MCF 10A (cell line): ENCODE measurements at regions not wholly inside any gene's neighbourhood (a gene's known extent, or its start where the extent isn't known, plus 50 kb on each side); places are given as distances from the start of the nearest gene placed in this dataset.

Source experiments
- BruUV-seq: library from RNA; stranded (reverse); fragments of 400-500 nt; replicated peaks from 2 replicates; lab custom pipeline; 2021; lab: Mats Ljungman, UMichigan
- CTCF ChIA-PET: fragments of 300-600 bp; sonication (Branson Sonifier 250); formaldehyde crosslinking; extraction: SDS; loops from one replicate; lab custom pipeline; 2021; ENCODE audit warnings: antibody characterized with exemption, inconsistent platforms; lab: Yijun Ruan, JAX
- POLR2A ChIA-PET: fragments of 300-600, 350-650 bp; sonication (Branson Sonifier 250); formaldehyde crosslinking; extraction: SDS; loops from one replicate; lab custom pipeline; 2020; ENCODE audit warnings: antibody characterized with exemption, inconsistent platforms; lab: Yijun Ruan, JAX
- DNase-seq: peaks from one replicate; pipeline ENCODE4 v3.0.0-alpha.2; 2018; ENCODE audit not compliant: unreplicated experiment
- H3K27ac Mint-ChIP-seq: one replicate; pipeline ENCODE4 v1.8.0; 2022; ENCODE audit warnings: mild to moderate bottlenecking, low read depth, mixed read lengths; ENCODE audit not compliant: unreplicated experiment
- H3K27me3 Mint-ChIP-seq: one replicate; pipeline ENCODE4 v1.8.0; 2022; ENCODE audit warnings: mixed read lengths; ENCODE audit not compliant: insufficient read depth, unreplicated experiment
- H3K36me3 Mint-ChIP-seq: one replicate; pipeline ENCODE4 v1.8.0; 2022; ENCODE audit warnings: mild to moderate bottlenecking, moderate library complexity, mixed read lengths; ENCODE audit not compliant: insufficient read depth, unreplicated experiment
- H3K4me1 Mint-ChIP-seq: one replicate; pipeline ENCODE4 v1.8.0; 2022; ENCODE audit warnings: mixed read lengths; ENCODE audit not compliant: insufficient read depth, unreplicated experiment
- H3K4me3 Mint-ChIP-seq: one replicate; pipeline ENCODE4 v1.8.0; 2022; ENCODE audit warnings: mild to moderate bottlenecking, moderate library complexity, mixed read lengths; ENCODE audit not compliant: unreplicated experiment
- H3K9me3 Mint-ChIP-seq: one replicate; pipeline ENCODE4 v1.8.0; 2022; ENCODE audit warnings: mixed read lengths; ENCODE audit not compliant: unreplicated experiment
- intact Hi-C: fragments of 100-400 bp; cut with micrococcal nuclease; formaldehyde crosslinking; loops from 2 replicates; pipeline ENCODE4 v1.14.1; 2022
- TF ChIP-seq, protein P1 (sequence below): fragments of 200-600 bp; IDR thresholded peaks from one replicate; pipeline ENCODE4 v1.8.0; 2022; ENCODE audit warnings: antibody characterized with exemption, mild to moderate bottlenecking; ENCODE audit not compliant: unreplicated experiment

DNA sequence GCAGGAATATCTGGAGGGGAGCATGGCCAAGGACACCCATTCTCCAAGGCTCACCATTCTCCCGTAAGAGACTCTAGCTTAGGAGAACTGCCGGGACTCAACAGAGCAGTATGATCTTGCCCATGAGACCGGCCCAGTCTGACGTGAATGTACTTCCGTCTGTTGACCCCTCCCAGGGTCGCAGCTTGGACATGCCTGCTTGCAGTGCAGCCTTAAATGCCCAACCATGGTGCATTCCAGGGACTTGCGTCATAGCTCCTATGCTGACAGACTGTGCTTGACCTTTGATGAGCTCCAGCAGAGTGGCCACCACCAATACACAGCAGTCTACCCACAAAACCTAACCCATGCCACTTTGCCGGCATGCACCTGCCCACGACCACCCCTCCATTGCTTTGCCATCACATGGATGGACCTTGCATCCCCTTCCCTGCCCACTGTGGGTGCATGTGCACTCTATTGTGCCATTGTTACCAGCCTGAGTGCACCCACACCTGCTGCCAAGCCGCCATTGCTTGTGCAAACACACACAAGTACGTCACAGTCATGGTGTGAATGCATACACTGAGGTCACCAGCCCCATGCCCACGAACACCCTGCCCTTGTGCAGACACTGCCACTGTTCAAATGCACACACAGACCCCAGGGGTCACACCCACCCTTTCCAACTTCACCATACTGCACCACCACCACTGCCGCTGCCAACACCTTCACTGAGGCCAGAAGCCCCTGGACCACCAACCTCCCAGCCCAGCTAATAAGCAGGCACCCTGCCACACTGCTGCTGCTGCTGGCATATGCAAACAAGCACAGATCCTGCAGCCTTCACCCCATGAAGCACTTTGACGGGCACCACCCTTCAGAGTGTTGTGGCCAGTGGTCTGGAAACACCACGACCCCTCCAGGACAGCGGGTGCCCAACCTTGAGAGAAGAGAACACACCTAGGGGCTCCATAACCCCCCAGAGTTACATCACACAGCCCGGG, 1141.3 kb downstream of the BRINP3 start:
- Mint-ChIP-seq H3K36me3 (no peaks in the 10 kb centered on the region), H3K27ac (no peak overlapping the region), H3K9me3 (no peaks in the 10 kb centered on the region), H3K27me3 (no peaks in the 10 kb centered on the region), H3K4me3 (no peak overlapping the region), H3K4me1 (no peaks in the 10 kb centered on the region)
- no TSS peak for BruUV-seq
- ChIA-PET CTCF (interaction anchor here (0.6 to 1.2 kb wide), 3 partner anchors 12 to 1447 kb away, joined by 3 to 4 read pairs (median 3); no protein-coding TSS in a partner anchor), POLR2A (interaction anchor here (0.6 kb wide), 1 partner anchor 437 kb away, joined by 3 read pairs; no protein-coding TSS in a partner anchor)
- TF ChIP-seq, protein P1, sequence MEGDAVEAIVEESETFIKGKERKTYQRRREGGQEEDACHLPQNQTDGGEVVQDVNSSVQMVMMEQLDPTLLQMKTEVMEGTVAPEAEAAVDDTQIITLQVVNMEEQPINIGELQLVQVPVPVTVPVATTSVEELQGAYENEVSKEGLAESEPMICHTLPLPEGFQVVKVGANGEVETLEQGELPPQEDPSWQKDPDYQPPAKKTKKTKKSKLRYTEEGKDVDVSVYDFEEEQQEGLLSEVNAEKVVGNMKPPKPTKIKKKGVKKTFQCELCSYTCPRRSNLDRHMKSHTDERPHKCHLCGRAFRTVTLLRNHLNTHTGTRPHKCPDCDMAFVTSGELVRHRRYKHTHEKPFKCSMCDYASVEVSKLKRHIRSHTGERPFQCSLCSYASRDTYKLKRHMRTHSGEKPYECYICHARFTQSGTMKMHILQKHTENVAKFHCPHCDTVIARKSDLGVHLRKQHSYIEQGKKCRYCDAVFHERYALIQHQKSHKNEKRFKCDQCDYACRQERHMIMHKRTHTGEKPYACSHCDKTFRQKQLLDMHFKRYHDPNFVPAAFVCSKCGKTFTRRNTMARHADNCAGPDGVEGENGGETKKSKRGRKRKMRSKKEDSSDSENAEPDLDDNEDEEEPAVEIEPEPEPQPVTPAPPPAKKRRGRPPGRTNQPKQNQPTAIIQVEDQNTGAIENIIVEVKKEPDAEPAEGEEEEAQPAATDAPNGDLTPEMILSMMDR = no peak
- intact Hi-C loops = no loop called here
- DNase-seq = no peak

DNA sequence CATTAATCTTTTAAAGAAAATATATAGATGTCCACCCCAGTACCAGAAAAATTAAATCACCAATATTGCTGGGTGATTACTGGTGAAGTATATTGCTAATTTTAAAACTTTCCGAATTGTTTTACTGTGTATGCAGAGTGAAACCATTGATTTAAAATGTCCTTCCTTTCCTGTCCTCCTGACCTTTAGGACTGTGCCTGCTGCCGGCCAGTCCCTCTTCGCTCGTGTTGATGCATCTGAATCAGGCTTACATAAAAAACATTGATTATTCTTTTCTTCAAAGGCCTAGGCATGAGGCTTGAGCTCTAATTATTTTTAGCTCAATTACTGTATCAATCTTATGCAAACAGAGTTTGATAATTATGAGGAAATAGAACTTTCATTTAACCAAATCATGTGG, 1128.1 kb downstream of the BRINP3 start:
- POLR2A ChIA-PET = no interaction called here
- Mint-ChIP-seq H3K4me3 (no peak overlapping the region), H3K27me3 (no peaks in the 10 kb centered on the region), H3K36me3 (no peaks in the 10 kb centered on the region), H3K4me1 (peaks cover 5% of the 10 kb centered on the region), H3K9me3 (no peaks in the 10 kb centered on the region), H3K27ac (no peak overlapping the region)
- intact Hi-C loops = no loop called here
- no TSS peak for BruUV-seq
- no peak for DNase-seq
- TF ChIP-seq, protein P1 = no peak
- CTCF ChIA-PET = no interaction called here

DNA sequence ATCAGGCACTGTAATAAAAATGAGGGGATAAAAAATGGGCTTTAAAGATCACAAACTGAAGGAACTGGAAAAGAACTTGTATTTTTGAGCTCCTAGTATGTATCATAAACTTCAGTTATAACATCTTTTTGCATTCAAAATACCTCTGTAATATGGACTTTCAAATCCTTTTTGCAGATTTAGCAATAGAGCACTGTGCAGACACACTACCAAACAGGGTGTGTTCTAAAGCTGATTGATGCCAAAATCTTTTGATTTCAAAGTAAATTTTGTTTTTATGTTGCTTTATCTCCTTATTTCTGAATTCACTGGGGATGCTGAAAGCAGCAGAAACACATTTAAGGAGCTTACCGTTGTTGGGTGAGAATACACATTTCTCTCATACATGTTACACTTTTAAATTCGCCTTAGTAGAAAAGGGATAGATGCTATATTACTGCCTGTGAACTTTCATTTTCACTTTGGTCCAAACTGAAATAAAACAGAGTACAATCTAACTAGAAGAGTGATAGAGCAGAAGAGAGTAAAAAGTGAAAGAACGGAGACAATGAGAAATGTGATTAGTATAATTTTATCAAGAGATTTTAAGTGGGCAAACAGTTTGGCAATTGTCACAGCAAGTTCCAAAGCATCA, 1126.6 kb downstream of the BRINP3 start:
- Mint-ChIP-seq H3K27ac (no peak overlapping the region), H3K4me3 (no peak overlapping the region), H3K27me3 (no peaks in the 10 kb centered on the region), H3K36me3 (no peaks in the 10 kb centered on the region), H3K9me3 (no peaks in the 10 kb centered on the region), H3K4me1 (peaks cover 5% of the 10 kb centered on the region)
- no TSS peak for BruUV-seq
- no peak for DNase-seq
- TF ChIP-seq, protein P1 = no peak
- ChIA-PET POLR2A (interaction anchor here (0.6 kb wide), 1 partner anchor 226 kb away, joined by 3 read pairs; no protein-coding TSS in a partner anchor), CTCF (interaction anchor here (0.5 kb wide), 1 partner anchor 1424 kb away, joined by 3 read pairs; no protein-coding TSS in a partner anchor)
- intact Hi-C loops = no loop called here

DNA sequence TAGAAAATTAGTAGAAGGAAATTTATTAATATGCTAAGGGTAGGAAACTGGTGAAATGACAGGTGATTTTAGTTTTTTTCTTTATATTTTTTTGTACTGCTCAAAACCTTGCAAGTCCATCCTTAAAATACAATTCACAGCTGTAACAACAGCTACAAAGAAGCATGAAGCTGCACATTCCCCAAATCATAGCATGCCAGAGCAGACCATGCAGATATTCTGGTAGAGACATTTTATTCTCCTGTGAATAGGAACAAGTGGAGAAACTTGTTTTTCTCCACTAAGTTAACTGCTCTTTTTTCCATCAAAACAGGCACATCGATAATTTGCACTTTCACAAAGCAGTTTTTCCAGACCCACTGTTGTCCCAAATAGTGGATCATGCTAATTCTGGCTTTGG, 1125.7 kb downstream of the BRINP3 start:
- H3K4me1 Mint-ChIP-seq = peaks cover 5% of the 10 kb centered on the region
- H3K27ac Mint-ChIP-seq = no peak overlapping the region
- intact Hi-C loops = no loop called here
- H3K9me3 Mint-ChIP-seq = no peaks in the 10 kb centered on the region
- H3K27me3 Mint-ChIP-seq = no peaks in the 10 kb centered on the region
- TF ChIP-seq, protein P1 = no peak
- H3K36me3 Mint-ChIP-seq = no peaks in the 10 kb centered on the region
- H3K4me3 Mint-ChIP-seq = no peak overlapping the region
- no peak for DNase-seq
- CTCF ChIA-PET = no interaction called here
- no TSS peak for BruUV-seq
- POLR2A ChIA-PET = no interaction called here
